GM23248 (cell line): ENCODE measurements at regions not wholly inside any gene's neighbourhood (a gene's known extent, or its start where the extent isn't known, plus 50 kb on each side); places are given as distances from the start of the nearest gene placed in this dataset.

Source experiments
- DNase-seq: peaks from one replicate; pipeline ENCODE4 v3.0.0-alpha.2; 2015
- H2AFZ ChIP-seq: fragments of 200-600 bp; sonication (generic); 2 replicates; pipeline ENCODE4 v1.6.1; 2016; ENCODE audit warnings: antibody characterized with exemption
- H3F3A ChIP-seq: fragments of 200-600 bp; sonication (generic); 2 replicates; pipeline ENCODE4 v1.6.1; 2016; ENCODE audit warnings: mild to moderate bottlenecking, antibody characterized with exemption, mixed run types; ENCODE audit not compliant: insufficient read depth
- H3K27ac ChIP-seq: fragments of 200-600 bp; sonication (generic); 2 replicates; pipeline ENCODE4 v1.5.1; 2016; ENCODE audit warnings: mild to moderate bottlenecking
- H3K27me3 ChIP-seq: fragments of 200-600 bp; sonication (generic); replicated peaks from 2 replicates; pipeline ENCODE4 v1.6.1; 2016; ENCODE audit warnings: mild to moderate bottlenecking; ENCODE audit not compliant: insufficient read depth
- H3K36me3 ChIP-seq: fragments of 200-600 bp; sonication (generic); 2 replicates; pipeline ENCODE4 v1.6.1; 2016; ENCODE audit warnings: low read depth, mild to moderate bottlenecking
- H3K4me1 ChIP-seq: fragments of 200-600 bp; sonication (generic); 2 replicates; pipeline ENCODE4 v1.6.1; 2016; ENCODE audit warnings: mild to moderate bottlenecking; ENCODE audit not compliant: insufficient read depth
- H3K4me2 ChIP-seq: fragments of 200-600 bp; sonication (generic); one replicate; pipeline ENCODE4 v1.6.1; 2016; ENCODE audit warnings: mild to moderate bottlenecking; ENCODE audit not compliant: unreplicated experiment
- H3K4me3 ChIP-seq: fragments of 200-600 bp; sonication (generic); 2 replicates; pipeline ENCODE4 v1.5.1; 2016; ENCODE audit warnings: mild to moderate bottlenecking
- H3K79me2 ChIP-seq: fragments of 200-600 bp; sonication (generic); 2 replicates; pipeline ENCODE4 v1.6.1; 2016; ENCODE audit warnings: mild to moderate bottlenecking; ENCODE audit not compliant: insufficient read depth
- H3K9ac ChIP-seq: fragments of 200-600 bp; sonication (generic); 2 replicates; pipeline ENCODE4 v1.6.1; 2016; ENCODE audit warnings: mild to moderate bottlenecking
- H3K9me2 ChIP-seq: fragments of 200-600 bp; sonication (generic); 2 replicates; pipeline ENCODE4 v1.6.1; 2016; ENCODE audit warnings: mixed run types, mild to moderate bottlenecking, moderate library complexity; ENCODE audit not compliant: insufficient read depth
- H3K9me3 ChIP-seq: fragments of 200-600 bp; sonication (generic); one replicate; pipeline ENCODE4 v1.6.1; 2017; ENCODE audit warnings: low read depth
- H4K20me1 ChIP-seq: fragments of 200-600 bp; sonication (generic); 2 replicates; pipeline ENCODE4 v1.6.0; 2016; ENCODE audit not compliant: insufficient read depth
- EZH2 ChIP-seq: fragments of 200-600 bp; sonication (generic); IDR thresholded peaks from 2 replicates; pipeline ENCODE4 v1.6.1; 2018; ENCODE audit warnings: antibody characterized with exemption, mild to moderate bottlenecking; ENCODE audit not compliant: insufficient read depth, poor library complexity, severe bottlenecking
- EZH2phosphoT487 ChIP-seq: fragments of 200-600 bp; sonication (generic); IDR thresholded peaks from 2 replicates; pipeline ENCODE4 v1.6.1; 2018; ENCODE audit warnings: antibody characterized with exemption, moderate library complexity, mild to moderate bottlenecking, low read depth; ENCODE audit not compliant: insufficient read depth
- WGBS, 2 experiments: methylation state at CpG; one replicate each; pipeline ENCODE4 v1.1.6; 2015 to 2017; ENCODE audit warnings: low lambda C conversion rate in 2 of 2, low coverage in 1 of 2; ENCODE audit errors: missing lambda C conversion rate in 2 of 2; 5-methylcytosine and 5-hydroxymethylcytosine counted together
- in situ Hi-C: fragments of 300-500 bp; cut with MboI; formaldehyde crosslinking; loops from 2 replicates; pipeline ENCODE4 v1.15.0; 2020

DNA sequence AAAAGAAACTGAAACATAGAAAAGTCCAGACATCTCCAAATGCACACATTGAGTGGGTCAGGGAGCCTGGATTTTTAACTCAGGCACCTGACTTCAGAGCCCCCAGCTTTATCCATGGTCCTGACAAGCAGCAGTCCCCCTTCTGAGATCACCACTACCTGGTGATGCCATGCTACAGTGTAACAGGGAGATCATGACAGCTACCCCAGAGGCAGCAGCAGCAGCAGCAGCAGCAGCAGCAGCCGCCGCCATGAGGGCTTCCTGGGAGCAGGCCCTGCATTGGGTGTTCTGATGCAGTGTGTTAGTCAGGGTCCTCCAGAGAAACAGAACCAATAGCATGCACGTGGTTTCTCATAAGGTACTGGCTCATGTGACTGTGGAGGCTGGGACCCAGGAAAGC is 198.6 kb upstream of the SALL1 start:
- Histone ChIP-seq H3K4me1 (no peaks in the 10 kb centered on the region), H3K36me3 (no peaks in the 10 kb centered on the region), H3K27ac (no peak overlapping the region), H3K27me3 (no peaks in the 10 kb centered on the region), H3K9me3 (no peaks in the 10 kb centered on the region), H3F3A (no peaks in the 10 kb centered on the region), H2AFZ (no peak overlapping the region), H3K9me2 (no peaks in the 10 kb centered on the region), H3K4me2 (no peak overlapping the region), H4K20me1 (no peaks in the 10 kb centered on the region), H3K79me2 (no peaks in the 10 kb centered on the region), H3K9ac (no peak overlapping the region), H3K4me3 (no peak overlapping the region)
- in situ Hi-C loops, result no loop called here
- TF ChIP-seq EZH2, result no peak
- TF ChIP-seq EZH2phosphoT487, result no peak
- WGBS, 2 experiments, result 80 to 88% methylated on average over 3 of the region's 3 CpGs
- no peak for DNase-seq

DNA sequence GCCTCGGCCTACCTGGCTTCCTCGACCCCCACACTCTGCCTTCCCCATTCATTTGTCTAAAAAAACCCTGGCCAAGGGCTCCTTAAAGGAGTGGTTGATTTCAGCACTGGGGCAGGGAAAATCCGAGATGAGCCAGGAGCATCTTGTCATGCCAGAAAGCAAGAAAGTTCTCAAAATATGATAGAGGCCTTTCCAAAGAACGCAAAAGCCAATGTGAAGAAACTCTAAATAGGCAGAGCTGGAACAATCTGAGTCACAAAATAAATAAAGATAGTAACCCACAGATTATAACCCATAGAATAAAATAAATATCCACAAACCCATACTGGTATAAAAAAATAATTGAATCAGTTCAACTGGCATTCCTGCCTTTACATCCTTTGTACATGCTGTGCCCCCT is 192.3 kb upstream of the SALL1 start:
- H3K9me2 ChIP-seq, result no peaks in the 10 kb centered on the region
- H3K9me3 ChIP-seq, result no peaks in the 10 kb centered on the region
- no peak for TF ChIP-seq EZH2
- TF ChIP-seq EZH2phosphoT487, result no peak
- H3K4me2 ChIP-seq, result no peak overlapping the region
- no peak overlapping the region for H3K4me3 ChIP-seq
- WGBS, 2 experiments, result 56 to 58% methylated on average over 4 of the region's 4 CpGs
- H3K27me3 ChIP-seq, result no peaks in the 10 kb centered on the region
- no peak overlapping the region for H3K9ac ChIP-seq
- no peaks in the 10 kb centered on the region for H3K79me2 ChIP-seq
- no peak for DNase-seq
- H3K27ac ChIP-seq, result no peak overlapping the region
- in situ Hi-C loops, result no loop called here
- no peaks in the 10 kb centered on the region for H3K36me3 ChIP-seq
- no peaks in the 10 kb centered on the region for H3K4me1 ChIP-seq
- no peaks in the 10 kb centered on the region for H4K20me1 ChIP-seq
- no peak overlapping the region for H2AFZ ChIP-seq
- H3F3A ChIP-seq, result no peaks in the 10 kb centered on the region

DNA sequence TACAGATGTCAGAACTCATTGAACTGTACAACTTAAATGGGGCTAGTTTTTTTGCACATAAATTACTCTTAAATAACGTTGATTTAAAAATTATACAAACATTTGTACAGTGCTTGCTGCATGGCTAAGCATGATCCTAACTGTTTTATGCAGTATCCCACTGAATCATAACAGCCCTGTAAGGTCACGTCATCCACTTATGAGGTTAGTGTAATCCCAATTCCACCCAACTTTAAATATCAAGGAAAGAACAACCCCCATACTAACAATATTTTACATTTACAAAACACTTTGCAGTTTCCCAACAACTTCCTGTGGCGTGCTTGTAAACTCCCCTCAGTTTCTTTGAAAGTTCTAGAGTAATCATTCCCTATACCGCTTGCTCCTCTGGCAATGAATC is 190.1 kb upstream of the SALL1 start:
- TF ChIP-seq EZH2 (no peak), EZH2phosphoT487 (no peak)
- Histone ChIP-seq H4K20me1 (no peaks in the 10 kb centered on the region), H3K9me3 (no peaks in the 10 kb centered on the region), H3K27me3 (no peaks in the 10 kb centered on the region), H2AFZ (no peak overlapping the region), H3F3A (no peaks in the 10 kb centered on the region), H3K9me2 (no peaks in the 10 kb centered on the region), H3K4me2 (no peak overlapping the region), H3K4me1 (no peaks in the 10 kb centered on the region), H3K79me2 (no peaks in the 10 kb centered on the region), H3K4me3 (no peak overlapping the region), H3K9ac (no peak overlapping the region), H3K36me3 (no peaks in the 10 kb centered on the region), H3K27ac (no peak overlapping the region)
- 68% methylated on average over 4 of the region's 4 CpGs for WGBS, 2 experiments
- in situ Hi-C loops, result no loop called here
- DNase-seq, result no peak

DNA sequence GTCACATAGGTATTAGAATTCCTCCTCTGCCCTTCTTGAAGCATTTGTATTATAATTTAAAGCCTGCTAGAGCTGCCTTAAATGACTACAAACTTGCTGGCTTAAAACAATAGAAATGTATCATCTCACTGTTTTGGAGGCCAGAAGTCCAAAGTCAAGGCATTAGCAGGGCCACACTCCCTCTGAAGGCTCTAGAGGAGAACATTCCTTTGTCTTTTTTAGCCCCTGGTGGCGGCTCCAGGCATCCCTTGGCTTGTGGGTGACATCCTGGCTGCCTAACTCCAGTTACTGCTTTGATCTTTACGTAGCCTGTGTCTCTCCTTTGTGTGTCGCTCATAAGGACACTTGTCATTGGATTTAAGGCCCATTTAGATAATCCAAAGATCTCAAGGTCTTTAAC is 186.6 kb upstream of the SALL1 start:
- Histone ChIP-seq H3K36me3 (no peaks in the 10 kb centered on the region), H3K27ac (no peak overlapping the region), H3K9ac (no peak overlapping the region), H4K20me1 (no peaks in the 10 kb centered on the region), H3F3A (no peaks in the 10 kb centered on the region), H3K9me3 (no peaks in the 10 kb centered on the region), H3K4me2 (no peak overlapping the region), H2AFZ (no peak overlapping the region), H3K9me2 (no peaks in the 10 kb centered on the region), H3K27me3 (no peaks in the 10 kb centered on the region), H3K4me3 (no peak overlapping the region), H3K4me1 (no peaks in the 10 kb centered on the region), H3K79me2 (no peaks in the 10 kb centered on the region)
- TF ChIP-seq EZH2 (no peak), EZH2phosphoT487 (no peak)
- in situ Hi-C loops, result no loop called here
- WGBS, 2 experiments, result 70 to 72% methylated on average over 3 of the region's 3 CpGs
- DNase-seq, result peak; percentile 20

DNA sequence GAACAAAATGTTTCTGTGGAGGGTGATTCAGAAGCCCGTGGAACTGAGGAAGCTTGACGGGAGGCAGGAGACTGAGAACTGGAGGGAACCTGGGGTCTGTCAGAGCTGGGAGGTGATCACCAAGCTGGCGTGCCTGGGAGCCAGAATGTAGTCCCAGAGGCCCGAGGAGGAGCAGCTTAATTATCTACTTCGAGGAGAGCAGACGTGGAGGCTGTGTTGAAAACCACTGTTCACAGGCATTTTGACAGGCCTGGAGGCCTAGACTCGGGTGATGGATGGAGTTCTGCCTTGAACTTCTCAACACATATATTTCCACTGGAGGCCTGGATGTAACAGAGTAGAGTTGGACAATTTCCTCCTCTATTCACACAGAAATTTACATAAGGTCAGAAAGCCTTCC is 177.7 kb upstream of the SALL1 start:
- in situ Hi-C loops, result no loop called here
- TF ChIP-seq EZH2phosphoT487 (no peak), EZH2 (no peak)
- Histone ChIP-seq H3K4me3 (no peak overlapping the region), H3K36me3 (no peaks in the 10 kb centered on the region), H3K79me2 (no peaks in the 10 kb centered on the region), H3K4me2 (no peak overlapping the region), H3K9me2 (no peaks in the 10 kb centered on the region), H3F3A (peaks cover 25% of the 10 kb centered on the region), H2AFZ (no peak overlapping the region), H3K27ac (no peak overlapping the region), H3K27me3 (no peaks in the 10 kb centered on the region), H3K4me1 (peaks cover 19% of the 10 kb centered on the region), H3K9me3 (no peaks in the 10 kb centered on the region), H4K20me1 (no peaks in the 10 kb centered on the region), H3K9ac (no peak overlapping the region)
- 79 to 80% methylated on average over 7 of the region's 7 CpGs for WGBS, 2 experiments
- DNase-seq, result no peak
